SK-N-SH (cell line): ENCODE measurements at regions not wholly inside any gene's neighbourhood (a gene's known extent, or its start where the extent isn't known, plus 50 kb on each side); places are given as distances from the start of the nearest gene placed in this dataset.

Source experiments
- CTCF ChIA-PET: fragments of 300-600, 350-600 bp; formaldehyde crosslinking; extraction: SDS; loops from one replicate; lab custom pipeline; 2021; lab: Yijun Ruan, JAX
- POLR2A ChIA-PET: fragments of 350-600 bp; sonication (Branson Sonifier 250); formaldehyde crosslinking; extraction: SDS; loops from one replicate; lab custom pipeline; 2020; ENCODE audit warnings: antibody characterized with exemption, inconsistent platforms; lab: Yijun Ruan, JAX
- DNase-seq: peaks from one replicate; pipeline ENCODE4 v3.0.0; 2012
- H2AFZ ChIP-seq: fragments of 200-600 bp; sonication (generic); 2 replicates; pipeline ENCODE4 v1.8.1; 2016; ENCODE audit warnings: antibody characterized with exemption, mild to moderate bottlenecking, low read depth
- H3F3A ChIP-seq: fragments of 200-600 bp; sonication (generic); replicated peaks from 2 replicates; pipeline ENCODE3; 2016; ENCODE audit warnings: antibody characterized with exemption, mild to moderate bottlenecking; ENCODE audit not compliant: insufficient read depth
- H3K27ac ChIP-seq, 2 experiments: fragments of 200-500 bp in 1 of 2; fragments of 200-600 bp in 1 of 2; sonication (Bioruptor generic) in 1 of 2; sonication (generic), shearing (Covaris generic) in 1 of 2; 2 replicates each; pipeline versions ENCODE4 v1.5.1 to v1.6.1; 2014 to 2016; ENCODE audit warnings: low read depth in 2 of 2, inconsistent platforms in 1 of 2, low read length in 1 of 2, mild to moderate bottlenecking in 1 of 2, mixed read lengths in 1 of 2
- H3K27me3 ChIP-seq: fragments of 200-600 bp; sonication (generic), shearing (Covaris generic); 2 replicates; pipeline ENCODE4 v1.6.1; 2016; ENCODE audit warnings: mixed run types; ENCODE audit not compliant: insufficient read depth
- H3K36me3 ChIP-seq, 2 experiments: fragments of 200-500 bp in 1 of 2; fragments of 200-600 bp in 1 of 2; sonication (Bioruptor generic) in 1 of 2; sonication (generic) in 1 of 2; replicated peaks in 1 of 2; 2 replicates each; pipeline versions ENCODE3 to v1.5.1; 2014 to 2016; ENCODE audit warnings: low read length in 1 of 2, mild to moderate bottlenecking in 1 of 2; ENCODE audit not compliant: insufficient read depth in 2 of 2, control insufficient read depth in 1 of 2
- H3K4me1 ChIP-seq, 2 experiments: fragments of 200-500 bp in 1 of 2; fragments of 200-600 bp in 1 of 2; sonication (Bioruptor generic) in 1 of 2; sonication (generic), shearing (Covaris generic) in 1 of 2; 2 replicates each; pipeline versions ENCODE4 v1.5.1 to v1.6.1; 2014 to 2016; ENCODE audit warnings: low read depth in 1 of 2, low read length in 1 of 2, mixed run types in 1 of 2; ENCODE audit not compliant: insufficient read depth in 2 of 2, control insufficient read depth in 1 of 2
- H3K4me2 ChIP-seq: fragments of 200-600 bp; sonication (generic), shearing (Covaris generic); 2 replicates; pipeline ENCODE4 v1.6.1; 2017; ENCODE audit warnings: mixed run types
- H3K4me3 ChIP-seq, 2 experiments: fragments of 200-500 bp in 1 of 2; fragments of 200-600 bp in 1 of 2; sonication (Bioruptor generic) in 1 of 2; sonication (generic), shearing (Covaris generic) in 1 of 2; 2 replicates each; pipeline versions ENCODE4 v1.5.1 to v1.8.1; 2014 to 2016; ENCODE audit warnings: low read depth in 2 of 2, inconsistent platforms in 1 of 2, low read length in 1 of 2, mild to moderate bottlenecking in 1 of 2, mixed read lengths in 1 of 2, moderate library complexity in 1 of 2
- H3K79me2 ChIP-seq: fragments of 200-600 bp; sonication (generic); 2 replicates; pipeline ENCODE4 v1.8.1; 2017; ENCODE audit warnings: mild to moderate bottlenecking; ENCODE audit not compliant: insufficient read depth
- H3K9ac ChIP-seq: fragments of 200-600 bp; sonication (generic); 2 replicates; pipeline ENCODE4 v1.6.1; 2017; ENCODE audit warnings: mixed run types
- H3K9me2 ChIP-seq: fragments of 200-600 bp; sonication (generic); 2 replicates; pipeline ENCODE4 v1.6.1; 2017; ENCODE audit warnings: mixed run types
- H3K9me3 ChIP-seq: fragments of 200-600 bp; sonication (generic); 2 replicates; pipeline ENCODE4 v1.6.1; 2017; ENCODE audit warnings: mixed run types, mild to moderate bottlenecking, moderate library complexity
- H4K20me1 ChIP-seq: fragments of 200-600 bp; sonication (generic); 2 replicates; pipeline ENCODE4 v1.6.1; 2017; ENCODE audit warnings: mild to moderate bottlenecking, mixed run types; ENCODE audit not compliant: insufficient read depth
- CHD2 ChIP-seq: fragments of 150-350 bp; IDR thresholded peaks from 2 replicates; pipeline ENCODE4 v1.6.1; 2018; ENCODE audit warnings: low read length; ENCODE audit not compliant: partially characterized antibody
- CTCF ChIP-seq: fragments of 200-600 bp; sonication (generic); IDR thresholded peaks from 2 replicates; pipeline ENCODE4 v1.6.1; 2017; ENCODE audit warnings: antibody characterized with exemption, mild to moderate bottlenecking, moderate library complexity
- EP300 ChIP-seq, 2 experiments: IDR thresholded peaks; 2 replicates each; pipeline versions ENCODE4 v1.4.0 to v1.6.1; 2012; ENCODE audit warnings: borderline replicate concordance in 1 of 2, low read depth in 1 of 2, low read length in 1 of 2
- FOSL2 ChIP-seq: IDR thresholded peaks from 2 replicates; pipeline ENCODE4 v1.4.0; 2012; ENCODE audit warnings: low read depth, mild to moderate bottlenecking, moderate library complexity, borderline replicate concordance
- FOXJ3 ChIP-seq: sonication (generic); formaldehyde crosslinking; IDR thresholded peaks from 2 replicates; pipeline ENCODE4 v1.5.1; 2020; ENCODE audit warnings: mild to moderate bottlenecking, missing genetic modification reagents
- FOXM1 ChIP-seq: IDR thresholded peaks from 2 replicates; pipeline ENCODE4 v1.4.0; 2012; ENCODE audit warnings: low read depth, mild to moderate bottlenecking
- GABPA ChIP-seq: IDR thresholded peaks from 2 replicates; pipeline ENCODE4 v1.4.0; 2012; ENCODE audit warnings: low read depth, mild to moderate bottlenecking
- GATA2 ChIP-seq: sonication (generic); formaldehyde crosslinking; IDR thresholded peaks from 2 replicates; pipeline ENCODE4 v1.5.0; 2020; ENCODE audit warnings: mild to moderate bottlenecking, missing genetic modification reagents
- JUND ChIP-seq: IDR thresholded peaks from 2 replicates; pipeline ENCODE4 v1.4.0; 2012
- MAX ChIP-seq: IDR thresholded peaks from 2 replicates; pipeline ENCODE4 v1.4.0; 2012; ENCODE audit warnings: low read depth
- MEF2A ChIP-seq: IDR thresholded peaks from 2 replicates; pipeline ENCODE4 v1.4.0; 2012; ENCODE audit warnings: low read depth, borderline replicate concordance
- NFIC ChIP-seq: IDR thresholded peaks from 2 replicates; pipeline ENCODE4 v1.4.0; 2012; ENCODE audit warnings: borderline replicate concordance
- PBX3 ChIP-seq: IDR thresholded peaks from 2 replicates; pipeline ENCODE4; 2012
- RAD21 ChIP-seq: IDR thresholded peaks from 2 replicates; pipeline ENCODE4 v1.6.1; 2012; ENCODE audit warnings: mild to moderate bottlenecking, low read length
- SMC3 ChIP-seq: IDR thresholded peaks from 2 replicates; pipeline ENCODE4 v1.6.1; 2012; ENCODE audit warnings: low read depth, low read length, improper control_type of control experiment
- TCF12 ChIP-seq: IDR thresholded peaks from 2 replicates; pipeline ENCODE4 v1.4.0; 2012
- USF2 ChIP-seq: fragments of 150-350 bp; IDR thresholded peaks from 2 replicates; pipeline ENCODE4 v1.6.1; 2017; ENCODE audit warnings: antibody characterized with exemption, low read length, low read depth, borderline replicate concordance
- YY1 ChIP-seq: IDR thresholded peaks from 2 replicates; pipeline ENCODE4 v1.4.0; 2012; ENCODE audit warnings: low read depth, mild to moderate bottlenecking
- ZBTB33 ChIP-seq: IDR thresholded peaks from 2 replicates; pipeline ENCODE4 v1.4.0; 2012; ENCODE audit warnings: low read depth, borderline replicate concordance
- WGBS: methylation state at CpG from one replicate; pipeline ENCODE4 v1.1.6; 2017; ENCODE audit warnings: low lambda C conversion rate; 5-methylcytosine and 5-hydroxymethylcytosine counted together

- Histone ChIP-seq H3K36me3 (no peaks in the 10 kb centered on the region), H3K4me1 (peaks cover 6 to 16% of the 10 kb centered on the region in 2 experiments; a peak in 2 of 4 replicates), H3F3A (peaks cover 24% of the 10 kb centered on the region)
- no peak for TF ChIP-seq MEF2A
- no peak for TF ChIP-seq FOXJ3 (CRISPR knock-in tag)
- TF ChIP-seq CHD2: no peak
- TF ChIP-seq USF2: no peak
- TF ChIP-seq FOSL2: no peak
- no peak for TF ChIP-seq CTCF
- TF ChIP-seq GATA2: no peak
- no peak for TF ChIP-seq FOXM1
- TF ChIP-seq JUND: no peak
- TF ChIP-seq GABPA: no peak
- no peak for TF ChIP-seq SMC3
- no peak for TF ChIP-seq RAD21
- TF ChIP-seq, all 33 proteins: peak for 0
- no peaks in the 10 kb centered on the region for H3K79me2 ChIP-seq
- CTCF ChIA-PET: interaction anchor here (0.7 to 1.0 kb wide), 2 partner anchors 33 to 541 kb away, joined by 3 read pairs; no protein-coding TSS in a partner anchor
- no peak overlapping the region for H2AFZ ChIP-seq
- no peaks in the 10 kb centered on the region for H4K20me1 ChIP-seq
- H3K4me3 ChIP-seq: no peak overlapping the region
- no peak overlapping the region for H3K9ac ChIP-seq
- H3K9me3 ChIP-seq: no peaks in the 10 kb centered on the region
- no peaks in the 10 kb centered on the region for H3K27me3 ChIP-seq
- POLR2A ChIA-PET: no interaction called here
- 63% methylated on average over 5 of the region's 5 CpGs for WGBS
- H3K27ac ChIP-seq: no peak overlapping the region
- no peaks in the 10 kb centered on the region; the same call in 1 of the 2 replicates for H3K9me2 ChIP-seq
- H3K4me2 ChIP-seq: no peak overlapping the region
- DNase-seq: no peak
These were observed 179.9 kb upstream of the PFN2 start for GRCh38 chr3:150150633-150151032.

- H4K20me1 ChIP-seq: no peaks in the 10 kb centered on the region
- H3K4me2 ChIP-seq: no peak overlapping the region
- no peak overlapping the region for H3K9ac ChIP-seq
- H3K36me3 ChIP-seq: no peaks in the 10 kb centered on the region
- H3K4me3 ChIP-seq: no peak overlapping the region
- CTCF ChIA-PET: no interaction called here
- WGBS: 3% methylated on average over 1 of the region's 1 CpG
- peak overlapping the region in 1 of 2 experiments; percentile 86; a peak in 2 of 4 replicates for H3K27ac ChIP-seq
- H3F3A ChIP-seq: peaks cover 24% of the 10 kb centered on the region
- DNase-seq: no peak
- no peaks in the 10 kb centered on the region for H3K79me2 ChIP-seq
- H2AFZ ChIP-seq: no peak overlapping the region; the same call in 1 of the 2 replicates
- POLR2A ChIA-PET: no interaction called here
- no peaks in the 10 kb centered on the region for H3K9me3 ChIP-seq
- H3K4me1 ChIP-seq: peaks cover 6 to 16% of the 10 kb centered on the region in 2 experiments; a peak in 2 of 4 replicates
- TF ChIP-seq GABPA (no peak), EP300 (IDR thresholded peaks at IDR 0.05; ENCODE audit: borderline replicate concordance in 1 of 2, low read depth in 1 of 2, low read length in 1 of 2) (peak in 1 of 2 experiments; percentile 33; a peak in 1 of 4 replicates), ZBTB33 (0 out of 2 replicates have a peak, but pooled peaks have one; percentile 20), MAX (0 out of 2 replicates have a peak, but pooled peaks have one; percentile 47), NFIC (peak; percentile 50; the same call in 1 of the 2 replicates), MEF2A (peak; percentile 88), USF2 (no peak), TCF12 (peak; percentile 58), JUND (peak; percentile 45), YY1 (no peak), PBX3 (peak; percentile 52; the same call in 1 of the 2 replicates)
- H3K9me2 ChIP-seq: no peaks in the 10 kb centered on the region
- H3K27me3 ChIP-seq: no peaks in the 10 kb centered on the region
These were observed 179.0 kb upstream of the PFN2 start for GRCh38 chr3:150149651-150150051.
